T-cell (primary cell): ENCODE measurements at regions not wholly inside any gene's neighbourhood (a gene's known extent, or its start where the extent isn't known, plus 50 kb on each side); places are given as distances from the start of the nearest gene placed in this dataset.

Experiments used
- ATAC-seq, 4 experiments: fragments of 200-7000 bp in 3 of 4; fragments of 150-1000 bp in 1 of 4; cut with Tn5 transposase; replicated peaks in 1 of 4; 1 replicate in 3 of 4; 2 replicates in 1 of 4; pipeline ENCODE4 v1.10.0; 2021; ENCODE audit warnings: moderate library complexity in 3 of 4, mild to moderate bottlenecking in 2 of 4, moderate number of reproducible peaks in 1 of 4
- CTCF ChIA-PET, 2 donors: fragments of 300-600 bp; sonication (Branson Sonifier 250); formaldehyde crosslinking; loops; one replicate each; lab custom pipeline; 2022; ENCODE audit warnings: antibody characterized with exemption in 2 of 2; lab: Charles Lee
- POLR2A ChIA-PET, 2 donors: fragments of 300-600 bp; sonication (Branson Sonifier 250); formaldehyde crosslinking; loops; one replicate each; lab custom pipeline; 2022; ENCODE audit warnings: antibody characterized with exemption in 2 of 2; lab: Charles Lee
- DNase-seq, 35 experiments: peaks; one replicate each; pipeline versions ENCODE4 v3.0.0 to v3.0.0-alpha.2; 2013 to 2023
- H3K27ac ChIP-seq: one replicate; pipeline ENCODE4 v1.5.1; 2013; ENCODE audit warnings: low read length
- H3K27me3 ChIP-seq, 2 experiments: replicated peaks in 1 of 2; 1 replicate in 1 of 2; 2 replicates in 1 of 2; pipeline versions ENCODE4 v1.6.1 to v1.7.0; 2013; ENCODE audit warnings: low read length in 1 of 2, mixed read lengths in 1 of 2; ENCODE audit not compliant: control insufficient read depth in 2 of 2, insufficient read depth in 2 of 2; ENCODE audit errors: extremely low read depth in 1 of 2
- H3K36me3 ChIP-seq, 2 donors: 1 replicate in 1 of 2; 2 replicates in 1 of 2; pipeline versions ENCODE4 v1.6.1 to v1.7.0; 2013; ENCODE audit warnings: low read length in 1 of 2; ENCODE audit not compliant: control insufficient read depth in 2 of 2, insufficient read depth in 1 of 2; ENCODE audit errors: extremely low read depth in 1 of 2
- H3K4me1 ChIP-seq, 2 experiments: 1 replicate in 1 of 2; 2 replicates in 1 of 2; pipeline versions ENCODE4 v1.6.1 to v1.7.0; 2013; ENCODE audit warnings: low read length in 2 of 2, mixed read lengths in 1 of 2; ENCODE audit not compliant: insufficient read depth in 2 of 2, control insufficient read depth in 1 of 2; ENCODE audit errors: extremely low read depth in 1 of 2
- H3K4me3 ChIP-seq, 2 donors: 1 replicate in 1 of 2; 2 replicates in 1 of 2; pipeline versions ENCODE4 v1.5.1 to v1.7.0; 2013; ENCODE audit warnings: mild to moderate bottlenecking in 2 of 2, low read length in 1 of 2, moderate library complexity in 1 of 2; ENCODE audit not compliant: control insufficient read depth in 1 of 2; ENCODE audit errors: extremely low read depth in 1 of 2
- H3K9me3 ChIP-seq: 2 replicates; pipeline ENCODE4 v1.7.0; 2013
- H3K27ac Mint-ChIP-seq, 2 donors: one replicate each; pipeline ENCODE4 v1.8.0; 2020 to 2021; ENCODE audit warnings: mild to moderate bottlenecking in 2 of 2, mixed read lengths in 2 of 2
- H3K27me3 Mint-ChIP-seq, 2 donors: one replicate each; pipeline ENCODE4 v1.8.0; 2021 to 2022; ENCODE audit warnings: mixed read lengths in 2 of 2
- H3K36me3 Mint-ChIP-seq: one replicate; pipeline ENCODE4 v1.8.0; 2021; ENCODE audit warnings: mixed read lengths
- H3K4me1 Mint-ChIP-seq, 3 donors: one replicate each; pipeline ENCODE4 v1.8.0; 2020 to 2022; ENCODE audit warnings: mixed read lengths in 3 of 3, mild to moderate bottlenecking in 1 of 3
- H3K4me3 Mint-ChIP-seq, 3 donors: one replicate each; pipeline ENCODE4 v1.8.0; 2020 to 2022; ENCODE audit warnings: mild to moderate bottlenecking in 3 of 3, mixed read lengths in 3 of 3, moderate library complexity in 3 of 3
- H3K9me3 Mint-ChIP-seq, 3 donors: one replicate each; pipeline ENCODE4 v1.8.0; 2020 to 2022; ENCODE audit warnings: mixed read lengths in 3 of 3
- WGBS: methylation state at CpG from one replicate; pipeline ENCODE4 v1.1.5; 2013; ENCODE audit warnings: missing lambda C conversion rate; ENCODE audit not compliant: insufficient coverage; 5-methylcytosine and 5-hydroxymethylcytosine counted together

DNA sequence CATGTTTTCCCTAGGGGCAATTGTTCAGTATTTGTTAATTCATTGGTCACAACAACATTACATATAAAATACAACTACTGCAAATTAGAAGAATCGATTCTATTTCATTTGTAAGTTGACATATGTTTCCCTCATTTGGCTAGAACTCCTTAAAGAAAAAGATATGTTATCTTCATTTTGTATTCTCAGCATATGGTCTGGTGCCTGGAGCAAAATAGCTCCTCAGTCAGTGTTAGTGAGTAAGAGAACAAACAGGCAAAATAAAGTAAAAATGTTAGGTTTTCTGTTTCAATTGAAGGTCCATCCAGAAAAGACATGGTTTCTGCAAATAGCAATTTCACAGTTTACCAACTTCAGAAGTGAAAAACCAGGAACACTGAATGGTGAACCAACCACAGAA lies 1343.1 kb downstream of the ROBO1 start:
- DNase-seq = no peak
- H3K4me1 Mint-ChIP-seq = no peaks in the 10 kb centered on the region
- H3K9me3 ChIP-seq = no peaks in the 10 kb centered on the region
- no peak overlapping the region for H3K27ac Mint-ChIP-seq
- no peaks in the 10 kb centered on the region for H3K4me1 ChIP-seq
- ATAC-seq = no peak
- H3K27ac ChIP-seq = no peak overlapping the region
- no peak overlapping the region for H3K4me3 Mint-ChIP-seq
- no peak overlapping the region for H3K4me3 ChIP-seq
- no peaks in the 10 kb centered on the region for H3K36me3 ChIP-seq
- CTCF ChIA-PET = no interaction called here
- no CpG with 5 or more reads among the region's 1 CpG for WGBS
- H3K9me3 Mint-ChIP-seq = peaks cover 8 to 13% (median 11%) of the 10 kb centered on the region in 3 donors
- POLR2A ChIA-PET = no interaction called here
- no peaks in the 10 kb centered on the region for H3K27me3 Mint-ChIP-seq
- H3K36me3 Mint-ChIP-seq = no peaks in the 10 kb centered on the region
- H3K27me3 ChIP-seq = no peaks in the 10 kb centered on the region

DNA sequence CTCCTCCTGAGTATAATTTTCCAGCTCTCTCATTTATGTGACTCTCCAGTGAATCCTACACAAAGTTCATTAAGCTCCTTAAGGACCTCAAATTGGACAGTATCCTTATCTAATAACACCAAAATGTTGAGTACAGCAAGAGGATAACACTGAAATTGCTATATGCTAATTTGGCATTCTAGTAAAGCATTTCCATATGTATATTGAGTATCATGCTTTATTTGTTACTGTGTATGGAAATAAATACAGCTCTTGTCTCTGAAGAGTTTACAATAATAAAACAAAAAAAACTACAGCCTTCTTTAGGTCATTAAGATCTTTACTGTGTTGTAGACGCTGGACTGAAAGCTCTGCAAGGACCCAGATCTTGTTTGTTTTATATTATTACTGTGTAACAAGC lies 1341.3 kb downstream of the ROBO1 start:
- Histone ChIP-seq H3K27me3 (no peaks in the 10 kb centered on the region), H3K36me3 (no peaks in the 10 kb centered on the region), H3K4me3 (no peak overlapping the region), H3K4me1 (no peaks in the 10 kb centered on the region), H3K9me3 (no peaks in the 10 kb centered on the region), H3K27ac (no peak overlapping the region)
- Mint-ChIP-seq H3K9me3 (peaks cover 8 to 18% (median 12%) of the 10 kb centered on the region in 3 donors), H3K27me3 (no peaks in the 10 kb centered on the region), H3K4me1 (no peaks in the 10 kb centered on the region), H3K27ac (no peak overlapping the region), H3K36me3 (no peaks in the 10 kb centered on the region), H3K4me3 (no peak overlapping the region)
- CTCF ChIA-PET = no interaction called here
- ATAC-seq (no peak), DNase-seq (no peak)
- POLR2A ChIA-PET = interaction anchor here in 1 of 2 donors (0.7 kb wide), 1 partner anchor 9 kb away, joined by 4 read pairs; no protein-coding TSS in a partner anchor
- no CpG with 5 or more reads among the region's 1 CpG for WGBS

DNA sequence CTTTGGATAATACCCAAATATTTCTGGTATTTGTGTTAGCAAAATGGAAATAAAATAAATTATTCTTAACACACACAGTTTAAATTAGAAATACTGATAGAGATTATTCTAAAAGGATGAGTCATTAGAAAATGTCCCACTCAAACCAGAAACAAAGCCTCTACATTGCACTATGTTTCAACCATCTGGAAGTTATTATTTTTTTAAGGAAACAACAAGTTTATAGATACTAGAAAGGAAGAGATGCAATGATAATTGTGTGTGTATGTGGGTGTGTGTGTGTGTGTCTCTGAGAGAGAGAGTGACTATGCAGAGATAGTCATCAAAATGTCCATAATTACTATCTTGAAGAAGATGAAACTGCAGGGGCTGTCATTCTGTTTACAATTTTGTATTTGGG lies 1340.5 kb downstream of the ROBO1 start:
- ATAC-seq (no peak), DNase-seq (no peak)
- Mint-ChIP-seq H3K4me1 (no peaks in the 10 kb centered on the region), H3K4me3 (no peak overlapping the region), H3K27me3 (no peaks in the 10 kb centered on the region), H3K9me3 (peaks cover 8 to 18% (median 15%) of the 10 kb centered on the region in 3 donors), H3K36me3 (no peaks in the 10 kb centered on the region), H3K27ac (no peak overlapping the region)
- no peak overlapping the region for H3K4me3 ChIP-seq
- H3K9me3 ChIP-seq = no peaks in the 10 kb centered on the region
- ChIA-PET POLR2A (no interaction called here), CTCF (no interaction called here)
- H3K27me3 ChIP-seq = no peaks in the 10 kb centered on the region
- H3K27ac ChIP-seq = no peak overlapping the region
- no peaks in the 10 kb centered on the region for H3K4me1 ChIP-seq
- H3K36me3 ChIP-seq = no peaks in the 10 kb centered on the region

DNA sequence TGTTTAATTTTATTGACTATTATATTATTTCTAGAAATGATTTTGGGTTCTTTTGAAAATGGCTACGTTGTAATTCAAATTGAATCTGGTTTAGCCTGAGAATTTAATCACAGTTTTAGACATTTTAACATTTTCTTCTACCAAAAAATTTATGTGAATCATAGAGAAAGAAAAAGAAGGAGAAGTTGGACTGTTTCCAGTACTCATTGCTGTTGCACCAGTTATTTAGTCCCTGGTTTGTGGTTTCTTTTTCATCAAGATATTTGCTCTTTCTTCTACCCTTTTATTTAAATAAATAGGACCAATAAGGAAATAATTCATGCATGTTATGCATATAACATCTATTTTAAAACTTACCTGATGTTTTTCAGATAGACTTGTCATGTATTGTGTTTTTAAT lies 1337.1 kb downstream of the ROBO1 start:
- Histone ChIP-seq H3K4me1 (no peaks in the 10 kb centered on the region), H3K27ac (no peak overlapping the region), H3K4me3 (no peak overlapping the region), H3K27me3 (no peaks in the 10 kb centered on the region), H3K9me3 (no peaks in the 10 kb centered on the region), H3K36me3 (no peaks in the 10 kb centered on the region)
- Mint-ChIP-seq H3K36me3 (no peaks in the 10 kb centered on the region), H3K27me3 (no peaks in the 10 kb centered on the region), H3K9me3 (peaks cover 3 to 22% (median 15%) of the 10 kb centered on the region in 3 donors), H3K4me1 (no peaks in the 10 kb centered on the region), H3K27ac (no peak overlapping the region), H3K4me3 (no peak overlapping the region)
- no peak for DNase-seq
- POLR2A ChIA-PET = no interaction called here
- CTCF ChIA-PET = no interaction called here
- WGBS = no CpG with 5 or more reads among the region's 1 CpG
- ATAC-seq = no peak

DNA sequence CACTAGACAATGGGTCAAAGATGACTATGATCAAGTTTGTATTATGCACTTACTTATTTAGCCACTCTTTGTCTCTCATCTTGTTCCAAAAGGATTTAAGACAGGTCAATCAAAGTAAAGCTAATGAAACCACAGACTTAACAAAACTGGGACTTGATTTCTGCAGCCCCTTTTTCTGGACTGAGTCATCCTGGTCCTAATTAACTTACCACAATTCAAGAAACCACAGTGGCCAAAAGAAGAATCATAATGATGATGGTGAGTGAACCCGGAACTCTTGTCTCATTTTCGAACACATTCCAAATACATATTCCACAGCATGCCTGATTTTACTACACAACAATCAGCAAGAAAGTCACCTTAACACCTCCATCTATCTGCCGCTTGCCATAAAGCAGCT lies 1333.0 kb downstream of the ROBO1 start:
- DNase-seq (no peak), ATAC-seq (no peak)
- Histone ChIP-seq H3K36me3 (no peaks in the 10 kb centered on the region), H3K27me3 (no peaks in the 10 kb centered on the region), H3K4me1 (no peaks in the 10 kb centered on the region), H3K4me3 (no peak overlapping the region), H3K9me3 (no peaks in the 10 kb centered on the region), H3K27ac (no peak overlapping the region)
- H3K36me3 Mint-ChIP-seq = no peaks in the 10 kb centered on the region
- ChIA-PET CTCF (no interaction called here), POLR2A (interaction anchor here in 1 of 2 donors (0.8 kb wide), 1 partner anchor 8 kb away, joined by 4 read pairs; no protein-coding TSS in a partner anchor)
- H3K27me3 Mint-ChIP-seq = no peaks in the 10 kb centered on the region
- H3K4me3 Mint-ChIP-seq = no peak overlapping the region
- no peaks in the 10 kb centered on the region for H3K4me1 Mint-ChIP-seq
- H3K27ac Mint-ChIP-seq = no peak overlapping the region
- WGBS = 100% methylated on average over 1 of the region's 3 CpGs
- peaks cover 3 to 18% (median 14%) of the 10 kb centered on the region in 3 donors for H3K9me3 Mint-ChIP-seq

DNA sequence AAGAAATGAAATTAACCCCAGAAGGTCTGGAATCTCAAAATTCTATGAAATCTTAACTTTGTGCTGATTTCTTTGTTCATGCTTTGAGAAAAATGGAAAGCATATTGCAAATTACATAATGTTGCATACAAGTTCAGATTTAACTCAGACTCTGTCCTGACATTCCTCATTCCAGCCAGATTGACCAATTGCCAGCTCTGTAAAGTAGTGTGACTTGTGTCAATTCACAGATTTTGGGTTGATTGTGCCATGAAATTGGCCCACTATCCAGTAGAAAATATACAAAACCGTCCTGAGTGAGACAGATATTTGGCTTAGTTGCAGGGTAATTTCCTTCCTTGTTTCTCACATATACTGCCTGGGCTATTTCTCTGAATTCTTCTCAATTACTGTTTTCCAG lies 1312.6 kb downstream of the ROBO1 start:
- WGBS = no CpG with 5 or more reads among the region's 1 CpG
- H3K27ac ChIP-seq = no peak overlapping the region
- H3K4me1 Mint-ChIP-seq = no peaks in the 10 kb centered on the region
- peaks cover 7 to 27% (median 13%) of the 10 kb centered on the region in 3 donors for H3K9me3 Mint-ChIP-seq
- no peak overlapping the region for H3K4me3 ChIP-seq
- DNase-seq (no peak), ATAC-seq (no peak)
- H3K4me1 ChIP-seq = no peaks in the 10 kb centered on the region
- H3K9me3 ChIP-seq = no peaks in the 10 kb centered on the region
- H3K27me3 Mint-ChIP-seq = no peaks in the 10 kb centered on the region
- POLR2A ChIA-PET = no interaction called here
- H3K27me3 ChIP-seq = no peaks in the 10 kb centered on the region
- H3K27ac Mint-ChIP-seq = no peak overlapping the region
- CTCF ChIA-PET = no interaction called here
- H3K36me3 Mint-ChIP-seq = no peaks in the 10 kb centered on the region
- H3K4me3 Mint-ChIP-seq = no peak overlapping the region
- H3K36me3 ChIP-seq = no peaks in the 10 kb centered on the region
